Vagina (tissue), 2 donors: ENCODE measurements at regions not wholly inside any gene's neighbourhood (a gene's known extent, or its start where the extent isn't known, plus 50 kb on each side); places are given as distances from the start of the nearest gene placed in this dataset.

Experiments used
- CTCF ChIP-seq, 3 experiments: fragments of 450-650 bp in 2 of 3; fragments of 200-600 bp in 1 of 3; sonication (generic) in 1 of 3; IDR thresholded peaks; one replicate each; pipeline ENCODE4 v1.5.1; 2017 to 2019; ENCODE audit warnings: antibody characterized with exemption in 3 of 3, mild to moderate bottlenecking in 2 of 3, moderate library complexity in 2 of 3
- POLR2A ChIP-seq, 2 donors: fragments of 450-650 bp; IDR thresholded peaks; one replicate each; pipeline ENCODE4 v1.6.1; 2017; ENCODE audit warnings: antibody characterized with exemption in 2 of 2, mild to moderate bottlenecking in 2 of 2, moderate library complexity in 2 of 2
- POLR2AphosphoS5 ChIP-seq, 2 donors: sonication (generic); formaldehyde crosslinking; IDR thresholded peaks; one replicate each; pipeline ENCODE4 v1.9.0; 2017; ENCODE audit warnings: antibody characterized with exemption in 2 of 2, mild to moderate bottlenecking in 2 of 2, low read depth in 1 of 2; ENCODE audit not compliant: insufficient read depth in 1 of 2

GRCh38 chr3:110667216-110667615 lies 404.4 kb upstream of the NECTIN3 start:
- no peak for TF ChIP-seq CTCF (IDR thresholded peaks at IDR 0.05)
- TF ChIP-seq POLR2A (IDR thresholded peaks at IDR 0.05): no peak
- TF ChIP-seq POLR2AphosphoS5 (IDR thresholded peaks at IDR 0.05; ENCODE audit: insufficient read depth in 1 of 2, low read depth in 1 of 2): no peak
